ENCODE measurements at regions not wholly inside any gene's neighbourhood (a gene's known extent, or its start where the extent isn't known, plus 50 kb on each side); places are given as distances from the start of the nearest gene placed in this dataset.

DNA sequence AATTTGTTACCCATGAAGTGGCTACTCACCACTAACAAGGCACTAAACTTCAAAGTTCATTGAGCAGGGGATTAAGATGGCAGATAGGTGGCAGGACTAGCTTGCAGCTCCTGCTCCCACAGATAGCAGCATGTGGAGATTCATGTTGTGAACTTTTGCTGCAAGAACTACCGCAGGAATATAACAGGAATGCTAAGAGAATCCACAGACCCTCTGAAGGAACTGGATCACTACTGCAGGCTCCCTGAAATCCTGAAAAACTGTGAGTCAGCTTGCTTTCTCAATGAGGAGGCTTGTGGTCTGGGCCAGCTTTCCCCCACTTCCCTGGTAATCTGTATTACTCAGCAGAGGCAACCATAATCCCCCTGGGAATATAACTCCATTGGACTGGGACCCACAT lies 118.5 kb upstream of the VCX2 start:
- TF ChIP-seq GATA1 (IDR thresholded peaks at IDR 0.05; ENCODE audit: low read depth, low read length): no peak
- no peak for TF ChIP-seq POLR2A (IDR thresholded peaks at IDR 0.05; ENCODE audit: low read length)
- DNase-seq: no peak

DNA sequence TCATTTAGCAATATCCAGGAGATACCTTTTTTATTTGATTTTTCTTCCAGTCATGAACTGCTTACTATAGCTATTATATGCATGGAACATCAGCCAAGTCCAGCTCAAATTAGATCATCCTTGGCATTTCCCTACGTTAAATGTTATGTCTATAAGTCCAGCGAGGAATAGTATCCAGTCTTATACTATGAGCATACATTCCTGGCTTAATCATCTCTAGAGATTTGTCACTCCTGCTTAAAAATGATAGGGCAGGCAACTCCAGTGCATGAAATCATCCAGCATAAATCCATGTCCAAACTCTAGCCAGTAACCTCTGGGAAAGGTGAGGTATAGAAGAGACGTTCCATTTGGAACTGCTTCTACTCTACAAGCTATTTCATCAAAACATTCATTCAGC lies 126.7 kb upstream of the VCX2 start:
- DNase-seq: no peak
- TF ChIP-seq GATA1 (IDR thresholded peaks at IDR 0.05; ENCODE audit: low read depth, low read length): no peak
- TF ChIP-seq POLR2A (IDR thresholded peaks at IDR 0.05; ENCODE audit: low read length): no peak

DNA sequence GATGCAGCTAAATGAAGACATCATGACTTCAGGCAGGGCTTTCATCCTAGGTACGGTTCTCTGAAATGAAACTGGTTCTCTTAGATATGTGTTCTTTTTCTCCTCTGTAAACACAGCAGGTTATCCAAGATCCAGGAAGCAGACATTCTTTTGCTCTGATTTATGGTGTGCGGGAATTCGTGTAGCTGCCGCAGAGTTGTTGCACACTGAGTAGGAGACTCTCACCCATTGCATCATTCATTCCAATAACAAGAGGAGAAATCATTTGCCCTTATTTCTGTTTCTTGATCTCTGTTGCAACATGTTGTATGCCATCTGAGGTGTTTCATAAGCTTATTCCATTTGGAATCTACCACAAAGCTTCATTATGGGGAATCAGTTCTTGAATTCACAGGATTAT lies 133.6 kb upstream of the VCX2 start:
- DNase-seq: no peak
- no peak for TF ChIP-seq GATA1 (IDR thresholded peaks at IDR 0.05; ENCODE audit: low read depth, low read length)
- no peak for TF ChIP-seq POLR2A (IDR thresholded peaks at IDR 0.05; ENCODE audit: low read length)

DNA sequence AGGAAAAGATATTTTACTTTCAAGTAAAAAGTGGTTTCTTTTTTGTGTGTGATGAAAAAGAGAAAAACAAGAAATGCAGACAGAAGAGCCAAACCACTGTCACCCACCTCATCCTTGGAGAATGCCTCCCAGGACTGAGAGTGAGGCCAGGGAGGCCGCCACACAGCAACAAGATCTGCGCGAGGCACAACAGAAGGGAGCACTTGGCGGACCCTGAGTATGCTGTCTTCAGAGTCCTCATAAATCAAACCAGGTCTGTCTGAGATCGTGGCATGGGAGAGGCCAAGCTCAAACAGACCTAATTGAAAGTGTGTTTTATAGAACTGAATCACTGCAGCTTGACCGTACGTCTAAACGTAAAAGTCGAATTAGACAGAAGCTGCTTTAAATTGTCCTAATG lies 134.3 kb upstream of the VCX2 start:
- DNase-seq: no peak
- TF ChIP-seq GATA1 (IDR thresholded peaks at IDR 0.05; ENCODE audit: low read depth, low read length): no peak
- TF ChIP-seq POLR2A (IDR thresholded peaks at IDR 0.05; ENCODE audit: low read length): no peak

DNA sequence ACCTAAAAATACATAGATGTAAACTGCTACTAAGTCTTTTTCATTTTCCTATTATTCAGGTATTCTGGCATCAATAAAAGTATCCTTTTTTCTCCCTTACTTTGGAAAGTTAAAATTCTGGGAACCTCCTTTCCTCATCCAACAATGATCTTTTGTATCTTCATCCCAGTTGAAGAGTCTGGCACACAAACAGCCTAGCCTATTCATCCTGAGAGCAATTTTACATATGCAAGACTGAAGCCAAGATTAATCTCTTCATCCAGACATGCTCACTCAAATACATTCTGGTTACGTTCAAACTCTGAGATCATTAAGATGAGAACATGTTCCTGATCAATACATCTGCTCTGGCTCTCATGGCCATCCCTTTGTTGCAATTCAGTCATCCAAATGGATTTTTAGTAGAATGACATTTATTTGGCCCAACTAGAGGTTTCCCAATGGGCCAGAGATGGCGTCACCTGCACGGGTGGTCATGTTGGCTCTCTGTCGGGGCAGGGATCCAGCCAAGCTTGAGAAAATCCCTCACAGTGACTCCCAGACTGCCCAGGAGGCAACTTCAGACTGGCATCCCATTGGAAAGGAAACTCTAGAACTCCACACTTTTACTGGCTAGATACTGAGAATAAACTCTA lies 135.3 kb upstream of the VCX2 start:
- TF ChIP-seq GATA1 (IDR thresholded peaks at IDR 0.05; ENCODE audit: low read depth, low read length) (no peak), POLR2A (IDR thresholded peaks at IDR 0.05; ENCODE audit: low read length) (no peak)

DNA sequence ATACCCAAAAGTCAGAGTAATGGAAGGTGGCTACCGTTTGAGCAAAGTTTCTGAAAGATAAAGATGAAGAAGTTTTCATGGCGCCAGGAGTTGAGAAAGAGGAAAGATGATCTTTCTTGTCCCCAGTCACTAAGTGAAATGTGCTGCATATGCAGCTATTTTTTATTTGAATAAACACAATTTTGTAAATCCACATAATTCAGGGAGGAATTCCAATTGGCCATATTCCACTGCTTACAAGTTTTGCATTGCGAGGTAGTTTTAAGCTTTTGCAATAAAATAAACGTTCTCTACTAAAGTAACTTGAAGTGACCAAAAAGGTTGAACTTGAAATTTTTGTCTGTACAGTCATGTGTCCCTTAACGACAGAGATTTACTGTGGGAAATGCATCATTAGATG lies 139.3 kb upstream of the VCX2 start:
- DNase-seq: no peak
- TF ChIP-seq GATA1 (IDR thresholded peaks at IDR 0.05; ENCODE audit: low read depth, low read length): no peak
- no peak for TF ChIP-seq POLR2A (IDR thresholded peaks at IDR 0.05; ENCODE audit: low read length)

More for the DNA sequence above, 135.3 kb upstream of the VCX2 start:
- DNase-seq: no peak

DNA sequence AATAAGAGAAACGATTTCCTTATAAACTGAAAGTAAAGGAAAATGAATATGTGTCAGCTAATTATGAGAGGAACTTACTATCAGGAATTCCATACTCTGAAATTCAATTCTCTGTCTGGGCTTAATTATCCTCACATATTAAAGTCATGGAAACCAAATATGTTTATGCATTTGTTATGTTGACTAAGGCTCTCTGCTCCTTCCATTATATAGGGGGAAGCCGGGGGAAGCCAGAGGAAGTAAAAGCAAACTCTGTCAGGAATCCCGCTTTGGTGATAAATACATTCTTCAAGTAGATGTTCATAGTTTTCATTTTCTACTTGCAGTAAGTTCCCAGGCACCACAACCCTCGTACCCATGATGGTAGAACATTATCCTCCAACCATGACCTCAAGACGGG lies 142.8 kb upstream of the VCX2 start:
- no peak for TF ChIP-seq POLR2A (IDR thresholded peaks at IDR 0.05; ENCODE audit: low read length)
- no peak for TF ChIP-seq GATA1 (IDR thresholded peaks at IDR 0.05; ENCODE audit: low read depth, low read length)
- DNase-seq: no peak

DNA sequence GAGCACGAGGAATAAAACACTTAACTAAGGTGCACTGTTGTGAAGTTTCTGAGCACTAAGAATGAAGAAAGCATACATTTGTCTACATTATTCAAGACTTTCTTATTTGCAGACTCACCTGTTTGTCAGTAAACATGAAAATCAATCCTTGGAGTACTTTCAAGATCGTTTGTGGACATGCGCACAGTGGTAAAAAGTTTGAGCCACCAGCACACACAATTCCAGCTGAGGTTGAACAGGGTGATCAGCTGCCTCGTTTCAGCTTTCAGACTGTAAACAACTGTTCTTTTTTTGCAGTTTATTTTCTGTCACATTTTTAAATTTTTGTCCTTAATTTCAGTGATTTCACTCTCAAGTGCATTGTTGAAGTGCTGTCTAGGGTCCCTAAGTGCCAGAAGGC lies 143.8 kb upstream of the VCX2 start:
- no peak for TF ChIP-seq GATA1 (IDR thresholded peaks at IDR 0.05; ENCODE audit: low read depth, low read length)
- no peak for TF ChIP-seq POLR2A (IDR thresholded peaks at IDR 0.05; ENCODE audit: low read length)
- no peak for DNase-seq

DNA sequence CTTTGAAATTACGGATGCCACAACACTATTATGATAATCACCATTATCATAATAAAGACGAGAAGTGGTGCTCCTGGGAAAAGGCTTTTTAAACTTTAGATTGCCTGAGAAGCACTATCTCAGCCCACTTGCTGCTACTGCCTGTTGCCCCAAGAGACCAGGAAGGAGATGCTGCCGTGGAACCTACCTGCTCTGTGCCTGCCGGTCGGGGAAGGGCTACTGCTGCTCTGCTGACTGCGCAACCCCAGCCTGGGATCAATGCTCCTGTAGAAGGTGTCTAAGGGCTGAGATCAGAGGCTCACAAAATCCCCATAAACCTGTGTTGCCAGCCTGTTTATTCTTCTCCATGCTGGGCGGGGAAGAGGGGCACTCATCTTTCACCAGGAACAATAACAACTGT lies 145.3 kb upstream of the VCX3B start:
- no peak for DNase-seq
- no peak for TF ChIP-seq GATA1 (IDR thresholded peaks at IDR 0.05; ENCODE audit: low read depth, low read length)
- no peak for TF ChIP-seq POLR2A (IDR thresholded peaks at IDR 0.05; ENCODE audit: low read length)

DNA sequence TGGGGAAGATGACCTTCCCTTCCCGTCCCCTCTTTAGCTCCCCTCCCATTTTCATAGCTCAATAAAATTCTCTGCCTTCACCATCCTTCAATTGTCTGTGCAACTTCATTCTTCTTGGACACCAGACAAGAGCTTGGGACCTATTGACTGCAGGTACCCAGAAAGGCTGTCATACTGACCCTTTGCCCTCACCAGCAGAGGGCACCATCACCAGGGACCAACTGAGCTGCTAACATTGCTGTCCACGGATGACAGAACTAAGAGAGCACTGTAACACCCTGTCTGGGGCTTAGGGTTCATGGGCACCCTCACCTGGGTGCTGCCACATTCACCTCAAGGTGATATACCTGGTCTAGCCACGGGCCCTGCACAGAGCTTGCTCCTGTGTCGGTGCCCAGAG lies 141.3 kb upstream of the VCX3B start:
- peak in 1 of 2 experiments; percentile 0 for DNase-seq
- no peak for TF ChIP-seq POLR2A (IDR thresholded peaks at IDR 0.05; ENCODE audit: low read length)

DNA sequence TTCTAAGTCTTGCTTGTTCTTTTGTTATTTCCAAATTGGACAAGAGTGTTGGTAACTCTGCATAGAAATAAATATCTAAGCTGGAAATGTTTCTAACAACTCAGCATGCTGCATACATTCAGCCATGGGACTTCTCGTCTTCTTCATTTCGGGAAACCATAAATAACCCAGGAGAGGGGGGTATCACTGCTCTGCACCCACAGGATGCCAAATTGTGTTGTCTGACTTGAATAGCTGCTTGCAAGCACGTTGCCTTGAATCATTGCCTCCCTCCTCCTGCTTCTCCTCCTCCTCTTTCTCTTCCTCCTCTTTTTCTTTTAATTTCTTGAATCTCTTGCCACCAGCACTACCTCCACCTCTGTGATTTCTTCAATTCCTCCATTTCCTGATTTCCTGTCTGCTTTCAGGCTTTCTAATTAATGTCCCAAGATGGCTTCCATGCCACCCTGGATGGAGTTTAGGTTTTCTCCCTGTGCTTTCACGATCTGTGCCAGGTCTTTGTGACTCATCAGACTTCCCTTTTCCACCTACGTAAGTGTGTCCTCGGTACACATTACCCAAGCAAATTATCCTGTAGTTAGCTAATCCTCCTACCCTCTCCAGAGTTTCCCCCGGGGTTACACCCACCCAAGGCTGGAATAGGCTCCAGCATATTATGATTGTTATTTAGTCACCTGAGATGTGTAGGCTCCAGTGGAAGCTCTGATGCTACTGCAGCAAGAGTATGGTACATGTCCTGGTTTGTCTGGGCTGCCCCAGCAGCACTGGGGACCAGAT lies 122.6 kb upstream of the VCX3B start:
- no peak for TF ChIP-seq POLR2A (IDR thresholded peaks at IDR 0.05; ENCODE audit: low read length)
- no peak for TF ChIP-seq GATA1 (IDR thresholded peaks at IDR 0.05; ENCODE audit: low read depth, low read length)
- no peak for DNase-seq

DNA sequence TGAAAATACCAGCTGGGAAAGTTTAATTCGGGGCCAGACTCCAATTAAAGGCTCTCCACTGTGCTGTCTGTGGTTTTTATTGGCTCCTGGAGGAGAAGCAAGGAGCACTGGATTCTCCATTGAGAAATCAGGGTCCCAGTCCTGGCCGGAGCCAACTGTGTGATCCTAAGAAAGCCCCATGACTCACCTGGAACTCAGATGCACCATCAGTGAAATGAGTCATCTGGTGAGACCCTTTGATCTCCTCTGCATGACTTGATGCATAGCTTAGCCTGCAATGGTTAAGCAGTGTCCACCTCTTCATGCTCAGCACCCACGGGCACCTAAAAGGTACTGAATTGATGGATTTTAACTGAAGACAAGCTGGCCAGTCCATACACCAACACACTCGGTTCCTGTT lies 119.2 kb upstream of the VCX3B start:
- TF ChIP-seq POLR2A (IDR thresholded peaks at IDR 0.05; ENCODE audit: low read length) (no peak), GATA1 (IDR thresholded peaks at IDR 0.05; ENCODE audit: low read depth, low read length) (no peak)
- no peak for DNase-seq

DNA sequence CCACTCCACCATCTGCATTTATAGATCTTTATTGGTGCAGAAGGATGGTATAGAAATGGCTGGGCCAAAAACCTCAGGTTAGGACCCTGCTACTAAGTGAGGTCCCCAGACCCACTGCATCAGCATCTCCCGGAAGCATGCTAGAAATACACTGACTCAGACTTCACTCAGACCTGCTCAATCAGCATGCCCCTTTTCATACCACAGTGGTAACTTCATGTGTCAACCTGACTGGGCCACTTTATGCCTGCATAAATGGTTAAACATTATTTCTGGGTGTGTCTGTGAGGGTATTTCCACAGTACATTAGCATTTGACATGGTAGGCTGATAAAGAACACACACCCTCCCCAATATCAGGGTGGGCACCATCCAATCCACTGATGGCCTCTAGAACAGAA lies 118.6 kb upstream of the VCX3B start:
- no peak for DNase-seq
- TF ChIP-seq POLR2A (IDR thresholded peaks at IDR 0.05; ENCODE audit: low read length) (no peak), GATA1 (IDR thresholded peaks at IDR 0.05; ENCODE audit: low read depth, low read length) (no peak)

DNA sequence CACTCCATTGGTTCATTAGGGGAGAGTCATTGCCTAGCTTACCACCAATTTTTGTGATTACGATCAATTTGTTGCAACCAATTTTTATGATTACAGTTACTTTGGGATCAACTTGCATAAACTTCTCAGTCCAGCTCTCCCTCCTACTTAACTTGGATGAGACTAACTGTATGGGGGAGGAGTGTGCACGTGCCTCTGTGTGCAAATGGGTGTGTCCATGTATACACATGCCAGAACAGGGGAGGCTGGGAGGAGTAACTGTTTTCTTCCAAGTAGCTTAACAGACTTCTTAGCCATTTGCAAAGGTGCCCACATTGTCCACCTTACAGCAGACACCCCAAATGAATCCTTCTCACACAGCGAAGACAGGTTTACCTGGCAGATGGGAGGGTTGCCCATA lies 117.7 kb upstream of the VCX3B start:
- DNase-seq: no peak
- no peak for TF ChIP-seq GATA1 (IDR thresholded peaks at IDR 0.05; ENCODE audit: low read depth, low read length)
- no peak for TF ChIP-seq POLR2A (IDR thresholded peaks at IDR 0.05; ENCODE audit: low read length)

Data from erythroblast (primary cell).